BJ (cell line): ENCODE measurements at regions not wholly inside any gene's neighbourhood (a gene's known extent, or its start where the extent isn't known, plus 50 kb on each side); places are given as distances from the start of the nearest gene placed in this dataset.

Experiments
- CTCF ChIA-PET: fragments of 350-600 bp; formaldehyde crosslinking; extraction: SDS; loops from one replicate; lab custom pipeline; 2021; ENCODE audit warnings: antibody characterized with exemption, inconsistent platforms; lab: Yijun Ruan, JAX
- POLR2A ChIA-PET: fragments of 300-600 bp; sonication (Branson Sonifier 250); formaldehyde crosslinking; extraction: SDS; loops from one replicate; lab custom pipeline; 2021; ENCODE audit warnings: antibody characterized with exemption; lab: Charles Lee
- DNase-seq: peaks from one replicate; pipeline ENCODE4 v3.0.0-alpha.2; 2011; ENCODE audit warnings: low read depth
- H3K27me3 ChIP-seq: 2 replicates; pipeline ENCODE4 v1.6.0; 2011; ENCODE audit warnings: low read length; ENCODE audit not compliant: control insufficient read depth, insufficient read depth
- H3K36me3 ChIP-seq: 2 replicates; pipeline ENCODE4 v1.5.1; 2011; ENCODE audit warnings: low read length; ENCODE audit not compliant: control insufficient read depth, insufficient read depth
- H3K4me3 ChIP-seq: 2 replicates; pipeline ENCODE4 v1.5.1; 2011; ENCODE audit warnings: low read depth, mild to moderate bottlenecking, control low read depth, low read length
- TF ChIP-seq, protein P1 (sequence below): IDR thresholded peaks from 2 replicates; pipeline ENCODE4 v1.5.1; 2011; ENCODE audit warnings: low read depth, mild to moderate bottlenecking, control low read depth, inconsistent platforms, low read length, moderate library complexity; ENCODE audit not compliant: insufficient read depth

DNA sequence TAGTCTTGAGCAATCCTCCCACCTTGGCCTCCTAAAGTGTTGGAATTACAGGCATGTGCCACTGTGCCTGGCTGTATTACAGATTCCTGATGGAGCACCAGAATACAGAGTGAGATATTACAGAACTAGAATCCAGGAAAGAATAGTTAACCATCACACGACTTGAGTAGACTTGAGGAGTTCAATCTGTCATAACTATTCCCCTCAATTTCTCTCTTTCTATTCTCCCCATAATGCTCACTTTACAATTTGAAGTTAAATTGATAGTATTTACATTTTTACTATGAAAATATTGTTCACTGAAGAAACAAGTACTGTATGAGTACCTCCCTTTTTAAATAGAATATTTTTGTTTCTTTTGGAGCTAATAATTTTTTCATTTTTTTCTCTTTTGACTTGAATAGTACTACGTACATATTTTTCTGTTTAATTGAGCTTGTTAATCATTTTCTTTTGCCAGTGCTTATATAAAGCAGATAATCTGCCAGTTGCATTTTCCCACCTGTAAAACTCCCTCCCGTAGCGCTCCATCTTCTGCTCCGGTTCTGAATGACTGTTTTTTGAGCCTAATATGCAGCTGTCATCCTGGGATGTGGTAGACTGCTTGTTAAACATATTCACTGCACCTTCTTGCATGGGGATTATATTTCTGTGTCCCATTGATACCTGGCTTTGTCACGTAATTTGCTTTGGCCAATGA, 105.5 kb downstream of the MYCN start:
- DNase-seq: no peak
- ChIA-PET POLR2A (no interaction called here), CTCF (no interaction called here)
- no peaks in the 10 kb centered on the region for H3K27me3 ChIP-seq
- H3K36me3 ChIP-seq: no peaks in the 10 kb centered on the region
- TF ChIP-seq, protein P1, sequence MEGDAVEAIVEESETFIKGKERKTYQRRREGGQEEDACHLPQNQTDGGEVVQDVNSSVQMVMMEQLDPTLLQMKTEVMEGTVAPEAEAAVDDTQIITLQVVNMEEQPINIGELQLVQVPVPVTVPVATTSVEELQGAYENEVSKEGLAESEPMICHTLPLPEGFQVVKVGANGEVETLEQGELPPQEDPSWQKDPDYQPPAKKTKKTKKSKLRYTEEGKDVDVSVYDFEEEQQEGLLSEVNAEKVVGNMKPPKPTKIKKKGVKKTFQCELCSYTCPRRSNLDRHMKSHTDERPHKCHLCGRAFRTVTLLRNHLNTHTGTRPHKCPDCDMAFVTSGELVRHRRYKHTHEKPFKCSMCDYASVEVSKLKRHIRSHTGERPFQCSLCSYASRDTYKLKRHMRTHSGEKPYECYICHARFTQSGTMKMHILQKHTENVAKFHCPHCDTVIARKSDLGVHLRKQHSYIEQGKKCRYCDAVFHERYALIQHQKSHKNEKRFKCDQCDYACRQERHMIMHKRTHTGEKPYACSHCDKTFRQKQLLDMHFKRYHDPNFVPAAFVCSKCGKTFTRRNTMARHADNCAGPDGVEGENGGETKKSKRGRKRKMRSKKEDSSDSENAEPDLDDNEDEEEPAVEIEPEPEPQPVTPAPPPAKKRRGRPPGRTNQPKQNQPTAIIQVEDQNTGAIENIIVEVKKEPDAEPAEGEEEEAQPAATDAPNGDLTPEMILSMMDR: no peak
- no peak overlapping the region for H3K4me3 ChIP-seq

DNA sequence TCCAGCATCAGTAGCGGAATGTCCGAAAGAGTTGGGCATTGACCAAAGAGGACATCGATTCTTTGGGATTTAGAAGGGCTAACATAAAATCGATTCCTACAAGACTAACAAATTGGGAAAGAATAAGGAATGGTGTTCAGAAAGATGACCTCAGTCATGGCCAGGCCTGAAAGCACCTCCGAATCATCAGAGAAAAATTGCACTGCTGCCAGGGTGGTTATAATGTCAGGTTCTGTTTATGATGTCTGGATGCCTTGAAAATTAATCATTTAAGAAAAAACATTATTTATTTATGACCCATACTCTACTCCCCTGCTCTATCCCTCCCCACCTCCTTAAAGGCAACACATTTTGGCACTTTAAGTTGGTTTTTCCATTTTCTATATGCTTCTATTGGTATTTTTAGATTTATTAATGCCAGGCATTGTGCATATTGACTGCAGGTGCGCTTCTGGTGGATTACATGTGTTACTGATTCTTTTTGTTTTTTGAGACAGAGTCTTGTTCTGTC, 104.7 kb downstream of the MYCN start:
- no peaks in the 10 kb centered on the region for H3K27me3 ChIP-seq
- H3K36me3 ChIP-seq: no peaks in the 10 kb centered on the region
- ChIA-PET CTCF (no interaction called here), POLR2A (no interaction called here)
- no peak overlapping the region for H3K4me3 ChIP-seq
- TF ChIP-seq, protein P1: no peak
- no peak for DNase-seq

DNA sequence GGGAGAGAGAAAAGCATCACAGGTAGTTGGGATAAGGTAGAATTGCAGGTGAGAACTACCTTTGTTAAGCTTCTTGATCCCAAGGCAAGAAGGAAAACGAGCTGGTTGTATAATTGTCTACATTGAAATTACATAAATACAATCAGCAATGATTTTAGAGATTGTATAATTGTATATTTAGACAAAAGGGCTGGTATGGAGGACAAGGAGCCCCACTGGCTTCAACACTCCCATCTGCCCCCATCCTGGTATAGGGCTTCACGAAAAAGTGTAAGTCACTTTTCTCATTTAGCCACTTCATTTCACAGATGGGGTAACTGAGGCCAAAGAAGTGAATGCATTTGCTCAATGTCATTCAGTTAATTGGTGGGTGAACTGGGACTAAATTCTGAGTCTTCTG, 103.3 kb downstream of the MYCN start:
- Histone ChIP-seq H3K4me3 (no peak overlapping the region), H3K36me3 (no peaks in the 10 kb centered on the region), H3K27me3 (no peaks in the 10 kb centered on the region)
- no peak for DNase-seq
- CTCF ChIA-PET: no interaction called here
- POLR2A ChIA-PET: no interaction called here
- TF ChIP-seq, protein P1: no peak

DNA sequence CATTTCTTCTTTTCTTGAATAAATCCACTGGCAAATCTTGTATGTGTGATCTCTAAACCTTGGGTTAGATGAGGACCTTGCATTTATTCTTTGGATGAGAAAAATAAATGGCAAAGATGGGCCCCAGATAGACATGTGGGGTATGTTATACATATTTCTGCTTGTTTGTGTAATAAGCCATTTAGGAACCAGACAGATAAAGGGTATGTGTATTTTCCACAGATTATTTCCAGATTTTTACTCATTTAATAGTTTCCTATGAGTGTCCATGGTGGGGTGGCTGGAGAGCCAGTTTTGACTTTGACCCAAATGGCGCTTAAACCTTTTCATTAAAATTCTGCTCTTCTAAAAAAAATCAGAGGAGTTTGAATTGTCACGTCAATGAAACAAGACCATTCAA, 102.8 kb downstream of the MYCN start:
- no peak for DNase-seq
- no peaks in the 10 kb centered on the region for H3K27me3 ChIP-seq
- ChIA-PET CTCF (no interaction called here), POLR2A (no interaction called here)
- TF ChIP-seq, protein P1: no peak
- H3K4me3 ChIP-seq: no peak overlapping the region
- H3K36me3 ChIP-seq: no peaks in the 10 kb centered on the region

DNA sequence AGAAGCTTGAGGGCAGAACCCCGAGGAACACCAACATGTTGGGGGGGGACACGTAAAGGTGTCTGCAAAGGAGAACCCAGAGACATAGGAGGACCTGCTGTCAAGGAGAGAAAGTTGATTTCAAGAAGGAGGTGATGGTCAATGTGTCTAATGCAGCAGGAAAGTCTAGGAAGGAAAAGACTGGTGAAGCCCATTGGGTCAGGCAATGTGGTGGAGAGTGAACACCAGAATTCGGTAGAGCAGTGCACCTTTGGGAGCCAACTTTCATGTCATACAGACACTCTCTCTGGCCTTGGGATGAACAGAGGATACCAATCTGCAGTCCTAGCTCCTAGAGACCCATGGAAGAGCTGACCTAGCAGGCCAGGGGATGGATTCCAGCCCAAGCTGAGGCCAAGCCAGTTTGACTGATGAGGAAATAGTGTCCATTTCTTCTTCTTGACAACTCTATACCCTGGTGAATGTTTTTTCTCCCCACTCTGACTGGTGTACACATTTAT, 101.9 kb downstream of the MYCN start:
- no peak for DNase-seq
- TF ChIP-seq, protein P1: no peak
- CTCF ChIA-PET: no interaction called here
- Histone ChIP-seq H3K27me3 (no peaks in the 10 kb centered on the region), H3K36me3 (no peaks in the 10 kb centered on the region), H3K4me3 (no peak overlapping the region)
- POLR2A ChIA-PET: no interaction called here
